NCI-H2081 (cell line): ENCODE measurements at regions not wholly inside any gene's neighbourhood (a gene's known extent, or its start where the extent isn't known, plus 50 kb on each side); places are given as distances from the start of the nearest gene placed in this dataset.

Experiments
- DNase-seq, 2 experiments: peaks; one replicate each; lab custom pipeline; 2025; lab: John Stamatoyannopoulos, UW

DNA sequence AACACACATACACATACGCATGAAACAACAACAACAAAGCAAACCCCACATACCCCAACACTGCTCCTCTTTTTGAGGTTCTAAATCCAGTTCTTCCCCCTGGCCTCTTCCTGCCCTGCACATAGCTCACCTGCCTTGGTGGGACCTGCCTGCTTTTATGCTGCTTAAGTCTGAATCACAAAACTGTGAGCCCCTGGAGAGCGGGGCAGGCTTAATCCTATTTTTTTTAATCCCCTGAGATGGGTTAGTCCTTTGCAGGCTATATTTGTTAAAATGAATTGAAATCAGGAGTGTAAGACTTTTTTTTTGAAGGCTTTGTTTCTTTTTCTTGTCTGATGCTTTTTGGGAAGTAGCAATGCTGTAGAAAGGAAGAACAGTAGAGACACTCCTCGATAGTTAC is 84.6 kb upstream of the MAX start:
- no peak for DNase-seq

DNA sequence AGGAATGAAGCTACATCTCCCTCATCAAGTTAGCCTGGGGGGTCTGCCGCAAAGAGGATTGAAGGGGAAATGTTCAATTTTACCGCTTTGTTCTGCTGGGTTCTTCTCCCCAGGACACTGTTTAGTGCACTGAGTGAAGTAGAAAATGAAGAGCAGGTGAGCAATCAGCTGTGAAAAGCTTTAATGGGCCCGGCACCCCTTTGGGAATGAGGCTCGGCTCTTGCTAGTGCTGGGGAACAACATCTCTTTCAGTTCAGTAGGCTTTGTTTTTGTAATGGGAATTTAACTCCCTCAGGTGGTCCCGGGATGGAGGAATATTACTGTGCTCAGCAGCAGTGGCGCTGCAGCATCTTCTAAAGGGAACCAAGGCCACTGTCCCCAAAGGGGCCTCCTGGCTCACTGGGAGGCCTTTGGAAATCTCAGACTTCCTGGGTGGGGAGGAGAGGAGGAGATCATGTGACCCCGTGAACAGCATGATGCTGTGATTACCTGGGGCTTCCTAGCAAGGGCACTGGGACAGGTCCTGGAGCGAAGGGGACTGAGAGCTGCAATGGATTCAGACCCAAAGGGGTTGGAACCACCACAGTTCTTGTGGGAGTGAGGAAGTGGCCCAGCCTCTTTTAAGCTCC is 85.2 kb upstream of the MAX start:
- peak; percentile 2 to 29 for DNase-seq

DNA sequence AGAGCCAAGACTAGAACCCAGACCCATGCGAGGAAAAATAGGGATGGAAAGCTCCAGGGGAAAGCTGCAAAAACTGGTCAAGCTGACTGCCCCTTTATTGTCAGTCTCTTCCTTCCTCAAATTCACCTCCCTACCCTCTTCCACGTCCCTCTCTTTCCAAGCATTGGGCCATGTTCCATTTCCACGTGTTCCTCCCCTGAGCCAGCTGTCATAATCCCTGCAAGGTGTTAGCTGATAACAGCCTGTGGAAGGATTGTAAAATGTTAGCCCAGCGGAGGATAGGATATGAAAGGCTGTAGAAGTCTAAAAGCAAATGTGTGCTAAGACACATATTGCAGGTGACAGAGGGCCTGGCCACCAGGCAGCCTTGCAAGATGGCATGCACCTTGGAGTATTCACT is 88.0 kb upstream of the MAX start:
- no peak for DNase-seq

DNA sequence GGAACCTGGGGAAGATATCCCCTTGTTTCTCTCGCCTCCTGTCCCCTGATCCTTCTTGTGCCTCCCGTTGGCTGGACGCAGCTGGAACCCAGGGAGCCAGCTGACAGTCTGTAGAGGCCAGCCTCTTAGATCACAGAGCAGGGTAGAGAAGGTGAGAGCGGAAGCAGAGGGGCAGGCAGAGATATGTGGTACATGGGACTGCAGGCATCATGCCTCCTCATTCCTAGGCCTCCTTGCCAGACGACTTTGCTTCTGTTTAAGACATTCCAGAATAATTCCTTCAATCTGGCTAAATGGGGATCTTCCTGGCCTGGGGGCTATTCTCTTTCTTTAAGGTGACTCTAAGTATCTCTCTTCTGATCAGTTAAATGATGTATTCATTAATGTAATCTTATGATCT is 89.4 kb upstream of the MAX start:
- no peak for DNase-seq

DNA sequence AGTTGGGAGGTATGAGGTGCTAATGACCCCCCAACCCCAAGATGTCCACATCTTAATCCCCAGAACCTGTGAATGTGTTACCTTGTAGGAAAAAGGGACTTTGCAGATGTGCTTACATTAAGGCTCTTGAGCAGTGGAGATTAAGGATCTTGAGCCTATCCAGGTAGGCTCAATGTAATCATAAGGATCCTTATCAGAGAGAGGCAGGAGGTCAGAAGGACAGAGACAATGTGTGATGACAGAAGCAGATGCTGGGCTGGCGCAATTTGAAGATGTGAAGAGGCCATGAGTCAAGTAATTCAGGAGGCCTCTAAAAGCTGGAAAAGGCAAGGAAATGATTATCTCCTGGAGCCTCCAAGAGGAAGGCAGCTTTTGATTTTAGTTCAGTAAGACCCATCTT is 90.4 kb upstream of the MAX start:
- no peak for DNase-seq

DNA sequence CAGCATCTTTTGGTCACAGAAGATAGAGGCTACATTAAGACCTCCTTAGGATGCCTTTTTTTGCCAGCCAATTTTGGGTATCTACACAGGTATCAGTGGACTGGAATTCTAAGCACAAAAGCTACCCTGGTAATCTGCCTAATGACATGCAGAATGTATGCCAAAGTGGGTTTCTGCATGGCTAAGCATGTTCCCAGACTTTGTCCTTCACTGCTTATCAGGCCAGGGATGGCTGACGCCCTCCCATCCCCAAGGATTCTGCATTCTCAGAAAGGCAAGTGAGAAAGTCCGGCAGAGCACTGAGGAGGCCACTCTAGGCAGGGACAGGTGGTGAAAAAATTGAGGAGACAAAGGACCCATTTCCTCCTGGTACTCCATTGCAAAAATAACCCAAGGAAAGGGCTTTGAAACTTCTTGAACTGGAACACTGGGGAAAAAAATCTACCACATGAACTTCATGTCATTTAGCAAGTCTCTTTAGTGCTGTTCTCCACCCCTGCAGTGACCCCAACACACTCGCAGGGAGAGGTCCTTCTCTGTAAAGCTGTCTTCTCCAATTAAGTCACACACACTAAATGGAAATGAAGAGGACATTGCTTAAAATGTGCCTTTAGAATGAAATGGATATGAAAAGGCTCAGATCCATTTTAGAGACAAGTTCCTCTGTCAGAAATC is 91.7 kb upstream of the MAX start:
- no peak for DNase-seq

DNA sequence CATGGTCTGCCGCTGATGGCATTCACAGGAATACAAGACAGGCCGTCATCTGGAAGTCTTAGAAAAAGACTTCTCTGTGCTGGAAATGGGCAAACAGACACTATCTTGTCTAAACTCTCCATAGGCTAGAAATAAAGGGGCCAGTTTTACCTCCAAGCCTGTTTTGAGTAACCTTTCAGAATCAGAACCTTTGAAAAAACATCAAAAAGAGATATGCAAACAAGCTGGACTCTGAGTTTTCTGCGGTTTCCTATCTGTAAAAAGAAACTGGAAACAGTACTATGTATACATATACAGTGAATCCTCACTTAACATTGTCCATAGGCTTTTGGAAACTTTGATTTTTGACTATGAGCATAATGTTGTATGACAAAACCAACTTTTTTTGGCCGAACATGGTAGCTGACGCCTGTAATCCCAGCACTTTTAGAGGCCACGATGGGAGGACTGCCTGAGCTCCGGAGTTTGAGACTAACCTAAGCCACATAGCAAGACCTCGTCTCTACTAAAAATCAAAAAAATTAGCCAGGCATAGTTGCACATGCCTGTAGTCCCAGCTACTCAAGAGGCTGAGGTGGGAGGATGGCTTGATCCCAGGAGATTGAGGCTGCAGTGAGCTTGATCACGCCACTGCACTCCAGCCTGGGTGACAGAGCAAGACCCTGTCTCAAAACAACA is 92.9 kb upstream of the MAX start:
- no peak for DNase-seq

DNA sequence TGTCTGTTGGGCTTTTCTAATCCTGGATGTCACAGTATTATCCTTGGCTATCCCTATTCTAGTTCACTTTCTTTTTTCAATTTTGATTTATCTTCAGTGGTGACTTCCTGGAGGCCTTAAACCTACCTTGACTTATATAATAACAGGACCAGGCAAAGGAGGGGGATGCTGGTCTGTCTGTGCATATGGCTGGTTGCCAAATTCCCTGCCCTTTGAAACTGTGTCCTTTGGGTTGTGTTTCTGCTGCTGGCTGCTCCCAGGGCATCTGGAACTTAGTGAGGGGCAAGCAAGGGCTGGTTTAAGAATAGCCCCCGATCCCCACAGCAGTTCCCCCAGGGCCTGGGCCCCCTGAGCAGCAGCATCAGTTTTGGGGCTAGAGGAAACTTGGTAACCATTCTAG is 96.0 kb upstream of the MAX start:
- DNase-seq = no peak

DNA sequence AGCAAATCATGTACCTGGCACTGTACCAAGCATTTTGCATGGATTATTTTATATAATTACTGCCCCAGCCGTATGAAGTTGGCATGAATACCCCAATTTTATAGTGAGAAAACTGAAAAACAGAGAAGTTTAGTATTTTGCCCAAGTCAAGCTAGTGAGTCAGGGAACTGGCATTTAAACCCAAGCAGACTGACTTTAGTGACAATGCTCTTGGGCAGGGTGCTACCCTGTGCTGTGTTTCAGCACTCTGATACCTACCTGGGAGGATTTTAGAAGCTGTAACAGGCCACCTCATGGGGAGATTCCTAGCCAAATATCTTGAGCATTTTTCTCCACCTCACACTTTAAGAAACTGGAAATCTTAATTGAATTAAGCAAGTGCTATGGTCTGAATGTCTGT is 98.1 kb upstream of the MAX start:
- no peak for DNase-seq

DNA sequence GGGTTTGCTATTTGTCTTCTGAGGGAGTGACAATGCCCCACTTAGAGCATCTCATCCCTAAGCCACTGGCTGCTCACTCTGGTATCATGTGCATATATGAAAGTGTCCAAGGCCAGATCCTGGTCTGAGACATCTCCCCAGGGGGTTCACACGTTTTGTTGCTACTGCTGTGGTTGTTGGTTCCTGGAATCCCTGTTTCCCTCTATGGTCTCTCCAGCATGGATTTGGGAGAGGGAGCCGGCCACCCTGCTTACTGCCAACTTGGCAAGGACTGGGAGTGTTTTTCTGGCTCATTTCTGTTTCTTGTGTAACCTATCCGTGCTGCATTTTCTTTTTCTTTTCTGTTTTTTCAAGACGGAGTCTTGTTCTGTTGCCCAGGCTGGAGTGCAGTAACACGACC is 101.3 kb upstream of the MAX start:
- no peak for DNase-seq

DNA sequence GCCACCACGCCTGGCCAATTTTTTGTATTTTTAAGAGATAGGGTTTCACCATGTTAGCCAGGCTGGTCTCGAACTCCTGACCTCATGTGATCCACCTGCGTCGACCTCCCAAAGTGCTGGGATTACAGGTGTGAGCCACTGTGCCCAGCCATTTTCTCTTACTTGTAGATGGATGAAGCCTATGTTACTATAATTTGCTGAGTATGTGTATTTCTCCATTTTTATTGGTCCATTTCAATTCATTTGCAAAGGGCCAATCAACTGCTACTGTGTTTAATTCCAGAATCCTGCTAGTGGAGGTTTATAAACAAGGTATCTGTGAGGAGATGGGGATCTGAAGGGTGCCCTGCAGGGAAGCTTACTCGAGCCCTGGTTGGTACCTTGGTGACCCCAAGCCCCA is 101.7 kb upstream of the MAX start:
- DNase-seq = no peak

DNA sequence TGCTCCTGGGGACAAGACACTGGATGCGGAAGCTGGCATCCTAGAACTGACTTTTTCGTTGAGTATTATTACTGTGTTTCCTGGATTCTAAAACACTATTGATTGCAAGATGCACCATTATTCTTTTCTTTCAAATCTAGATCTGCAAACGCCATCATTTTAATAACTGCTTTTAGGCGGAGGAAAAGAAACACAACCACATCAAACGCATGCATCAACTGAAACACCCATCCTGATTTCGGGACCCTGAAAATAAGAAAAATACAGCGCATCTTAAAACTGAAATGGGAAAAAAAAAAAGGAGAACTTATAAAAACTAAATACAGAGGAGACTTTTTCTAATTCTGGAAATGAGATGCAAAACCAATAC is 103.7 kb upstream of the MAX start:
- no peak for DNase-seq

DNA sequence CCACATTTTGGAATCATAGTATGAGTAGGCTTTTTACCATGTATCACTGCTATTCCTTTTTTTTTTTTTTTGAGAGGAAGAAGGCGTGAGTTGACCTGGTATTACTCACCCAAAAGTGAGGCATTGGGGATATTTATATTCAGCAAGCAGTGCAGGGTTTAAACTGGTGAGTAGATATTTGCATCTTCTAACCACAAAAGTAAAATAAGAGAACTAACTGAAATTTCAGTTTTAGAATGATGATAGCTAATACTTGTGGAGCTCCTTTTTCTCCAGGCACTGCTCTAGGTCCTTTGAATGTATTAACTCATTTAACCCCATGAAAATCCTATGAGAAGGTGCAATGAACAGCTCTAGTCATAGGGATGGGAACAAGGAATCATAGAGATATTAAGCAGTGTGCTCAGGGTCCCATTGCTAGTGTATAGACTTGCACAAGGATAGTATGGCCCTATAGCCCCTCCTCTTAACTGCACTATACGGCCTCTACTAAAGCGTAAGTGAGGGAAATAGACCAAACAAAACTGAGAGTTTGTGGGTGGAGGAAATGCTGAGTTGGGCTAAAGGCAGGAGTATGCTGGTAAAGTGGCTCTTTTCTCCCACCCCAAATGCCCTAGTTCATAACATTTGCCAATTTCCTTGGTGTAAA is 104.3 kb upstream of the MAX start:
- no peak for DNase-seq

DNA sequence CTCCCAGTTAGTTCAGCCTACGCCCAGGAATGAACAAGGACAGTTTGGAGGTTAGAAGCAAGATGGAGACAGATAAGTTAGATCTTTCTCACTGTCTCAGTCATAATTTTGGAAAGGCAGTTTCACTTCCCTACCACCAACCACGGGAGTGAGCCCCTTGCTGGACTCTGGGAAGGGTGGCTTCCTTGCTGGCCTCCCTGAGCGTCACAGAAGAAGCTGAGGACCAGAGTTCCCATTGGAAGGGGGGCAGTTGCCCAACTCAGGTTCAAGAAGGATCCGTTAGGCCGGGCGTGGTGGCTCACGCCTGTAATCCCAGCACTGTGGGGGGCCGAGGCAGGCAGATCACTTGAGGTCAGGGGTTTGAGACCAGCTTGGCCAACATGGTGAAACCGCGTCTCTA is 106.2 kb upstream of the MAX start:
- no peak for DNase-seq

DNA sequence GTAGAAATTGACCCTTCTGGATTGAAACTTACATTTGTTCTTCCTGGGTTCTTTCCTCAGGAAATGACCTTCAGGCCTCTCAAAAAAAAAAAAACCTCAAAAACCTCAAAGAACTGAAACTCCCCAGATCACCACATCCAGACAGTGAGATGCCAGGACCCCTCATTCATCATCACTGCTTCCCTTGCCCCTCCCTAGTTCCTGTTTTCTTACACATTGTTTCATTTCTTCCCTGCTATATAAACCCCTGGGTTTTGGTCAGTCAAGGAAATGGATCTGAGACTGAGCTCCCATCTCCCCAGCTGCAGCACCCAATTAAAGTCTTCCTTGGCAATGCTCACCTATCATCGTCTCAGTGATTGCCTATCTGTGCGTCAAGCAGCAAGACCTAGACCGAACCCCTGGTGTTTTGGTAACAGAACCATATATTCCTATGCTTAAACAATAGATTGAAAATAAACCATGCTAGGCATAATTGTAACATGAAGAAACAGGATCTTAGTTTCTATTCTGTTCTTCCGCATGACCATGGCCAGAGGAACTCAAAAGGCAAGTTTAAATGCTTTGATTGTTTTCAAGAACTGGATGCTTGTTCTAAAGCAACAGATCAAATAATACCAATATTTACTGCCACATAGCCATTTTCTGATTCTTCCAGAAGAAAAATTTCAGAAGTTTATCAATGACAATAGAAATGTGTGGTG is 108.0 kb upstream of the MAX start:
- no peak for DNase-seq

DNA sequence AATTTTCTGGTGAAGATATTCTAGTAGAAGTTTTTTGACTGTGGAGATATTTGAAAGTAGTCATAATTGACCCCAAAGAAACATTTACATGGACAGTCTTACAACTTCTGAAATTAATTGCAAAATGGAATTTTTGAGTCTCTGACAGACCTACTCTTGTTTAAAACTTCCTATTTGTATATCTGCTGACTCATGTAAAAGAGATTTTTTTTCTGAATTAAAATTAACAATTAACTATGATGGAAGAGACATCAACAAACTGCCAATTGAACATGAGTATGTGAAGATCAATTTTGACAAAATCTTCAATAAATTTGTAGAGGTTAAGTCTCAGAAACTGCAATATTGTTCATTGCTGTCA is 108.5 kb upstream of the MAX start:
- DNase-seq = no peak

DNA sequence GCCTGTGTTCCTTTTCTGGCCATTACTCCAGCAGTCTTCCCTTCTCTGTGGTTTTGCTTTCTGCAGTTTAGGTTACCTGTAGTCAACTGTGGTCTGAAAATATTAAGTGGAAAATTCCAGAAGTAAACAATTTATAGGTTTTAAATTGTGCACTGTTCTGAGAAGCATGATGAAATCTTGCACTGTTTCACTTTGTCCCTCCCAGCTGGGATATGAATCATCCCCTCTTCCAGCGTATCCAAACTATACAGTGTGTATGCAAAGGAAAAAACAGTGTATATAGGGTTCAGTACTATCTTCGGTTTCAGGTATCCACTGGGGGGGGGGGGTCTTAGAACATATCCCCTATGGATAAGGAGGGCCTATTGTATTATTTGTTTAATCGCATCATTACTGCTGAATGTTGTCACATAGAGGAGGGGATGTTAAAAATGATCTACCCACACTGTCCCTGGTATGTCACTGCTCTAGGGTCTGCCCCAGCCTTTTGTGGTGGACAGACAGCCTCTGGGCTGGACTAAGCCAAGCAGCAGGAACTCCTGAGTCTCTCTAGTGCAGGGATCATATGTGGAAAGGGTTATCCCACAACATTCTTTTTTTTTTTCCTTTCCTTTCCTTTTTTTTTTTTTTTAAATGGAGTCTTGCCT is 109.1 kb upstream of the MAX start:
- DNase-seq = no peak

DNA sequence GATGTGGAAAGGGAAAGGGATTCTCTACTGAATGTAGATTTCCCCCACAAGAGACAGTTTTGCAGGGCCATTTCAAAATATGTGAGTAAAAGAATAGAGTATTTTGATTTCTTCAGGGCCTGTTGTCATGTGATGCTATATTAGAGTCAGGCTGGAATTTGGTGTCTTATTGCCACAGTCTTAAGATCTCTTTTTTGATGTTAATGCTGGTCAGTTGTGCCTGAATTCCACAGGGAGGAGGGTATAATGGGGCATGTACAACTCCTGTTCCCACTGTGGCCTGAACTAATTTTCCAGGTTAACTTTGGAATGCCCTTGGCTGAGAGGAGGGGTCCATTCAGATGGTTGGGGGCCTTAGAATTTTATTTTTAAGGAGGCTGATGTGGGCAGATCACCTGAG is 111.0 kb upstream of the MAX start:
- no peak for DNase-seq

DNA sequence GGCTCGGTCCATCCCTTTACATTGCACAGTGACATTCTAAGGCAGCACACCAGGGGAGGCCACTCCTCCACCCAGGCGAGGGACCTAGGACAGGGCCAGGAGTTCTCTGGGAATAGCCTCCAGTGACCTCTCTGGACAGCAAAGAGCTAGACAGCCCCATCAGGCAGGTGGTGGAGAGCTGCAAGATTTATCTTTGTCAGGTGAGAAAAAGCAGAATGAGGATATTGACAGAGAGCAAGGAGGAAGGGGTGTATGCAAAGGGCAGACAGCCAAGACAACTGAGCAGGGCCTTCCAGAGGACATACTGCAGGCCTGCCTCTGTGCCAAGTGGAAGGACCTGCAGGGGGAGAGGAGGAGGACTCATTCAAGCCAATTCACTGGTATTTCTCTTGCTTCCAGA is 112.4 kb upstream of the MAX start:
- peak in 1 of 2 experiments; percentile 3 for DNase-seq

DNA sequence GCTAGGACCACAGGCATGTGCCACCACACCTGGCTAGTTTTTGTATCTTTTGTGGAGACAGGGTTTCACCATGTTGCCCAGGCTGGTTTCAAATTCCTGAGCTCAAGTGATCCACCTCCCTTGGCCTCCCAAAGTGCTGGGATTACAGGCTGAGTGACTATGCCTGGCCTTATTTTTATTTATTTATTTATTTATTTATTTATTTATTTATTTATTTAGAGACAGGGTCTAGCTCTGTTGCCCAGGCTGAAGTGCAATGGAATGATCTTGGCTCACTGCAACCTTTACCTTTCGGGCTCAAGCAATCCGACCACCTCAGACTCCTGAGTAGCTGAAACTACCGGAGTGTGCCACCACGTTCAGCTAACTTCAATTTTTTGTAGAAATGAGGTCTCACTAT is 117.0 kb upstream of the MAX start:
- no peak for DNase-seq

DNA sequence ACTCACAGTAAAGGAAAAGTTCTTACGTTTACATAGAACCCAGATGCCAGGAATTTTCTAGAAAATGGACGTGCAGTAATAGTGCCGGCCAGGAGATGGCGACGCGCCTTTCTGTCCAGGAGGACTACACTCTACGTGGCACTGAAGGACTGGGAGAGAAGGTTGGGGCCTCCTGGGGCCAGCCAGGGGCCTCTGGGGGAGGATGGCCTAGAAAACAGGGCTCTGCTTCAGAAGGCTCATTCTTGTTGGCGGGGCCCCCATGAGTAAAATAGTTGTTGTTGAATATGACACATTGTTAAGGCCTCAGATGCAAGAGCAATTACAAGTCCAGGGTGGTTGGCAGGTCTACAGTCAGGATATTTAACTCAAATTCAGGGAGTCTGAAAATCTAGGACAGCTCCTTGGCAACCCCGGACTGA is 120.1 kb upstream of the MAX start:
- peak; percentile 4 to 24 for DNase-seq

DNA sequence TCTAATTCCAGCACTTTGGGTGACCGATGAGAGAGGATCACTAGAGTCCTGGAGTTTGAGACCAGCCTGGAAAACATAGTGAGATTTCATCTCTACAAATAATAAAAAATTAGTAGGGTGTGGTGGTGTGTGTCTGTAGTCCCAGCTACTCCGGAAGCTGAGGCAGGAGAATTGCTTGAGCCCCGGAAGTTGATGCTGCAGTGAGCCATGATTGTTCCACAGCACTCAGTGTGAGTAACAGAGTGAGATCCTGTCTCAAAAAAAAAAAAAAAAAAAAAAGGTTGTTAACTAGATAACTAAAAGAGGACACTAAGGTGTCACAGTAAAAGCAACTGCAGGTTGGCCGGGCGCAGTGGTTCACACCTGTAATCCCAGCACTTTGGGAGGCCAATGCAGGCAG is 121.3 kb upstream of the MAX start:
- DNase-seq = no peak
